C4-2B (cell line): ENCODE measurements at regions not wholly inside any gene's neighbourhood (a gene's known extent, or its start where the extent isn't known, plus 50 kb on each side); places are given as distances from the start of the nearest gene placed in this dataset.

Experiments used
- H3K27ac ChIP-seq: fragments of 450-650 bp; 2 replicates; pipeline ENCODE4 v1.5.1; 2017
- ZFX ChIP-seq: fragments of 450-650 bp; IDR thresholded peaks from 2 replicates; pipeline ENCODE4 v1.6.1; 2017
- TF ChIP-seq, protein P1 (sequence below): fragments of 450-650 bp; conservative IDR thresholded peaks from 2 replicates; pipeline ENCODE4 v1.5.1; 2017; ENCODE audit warnings: mild to moderate bottlenecking

DNA sequence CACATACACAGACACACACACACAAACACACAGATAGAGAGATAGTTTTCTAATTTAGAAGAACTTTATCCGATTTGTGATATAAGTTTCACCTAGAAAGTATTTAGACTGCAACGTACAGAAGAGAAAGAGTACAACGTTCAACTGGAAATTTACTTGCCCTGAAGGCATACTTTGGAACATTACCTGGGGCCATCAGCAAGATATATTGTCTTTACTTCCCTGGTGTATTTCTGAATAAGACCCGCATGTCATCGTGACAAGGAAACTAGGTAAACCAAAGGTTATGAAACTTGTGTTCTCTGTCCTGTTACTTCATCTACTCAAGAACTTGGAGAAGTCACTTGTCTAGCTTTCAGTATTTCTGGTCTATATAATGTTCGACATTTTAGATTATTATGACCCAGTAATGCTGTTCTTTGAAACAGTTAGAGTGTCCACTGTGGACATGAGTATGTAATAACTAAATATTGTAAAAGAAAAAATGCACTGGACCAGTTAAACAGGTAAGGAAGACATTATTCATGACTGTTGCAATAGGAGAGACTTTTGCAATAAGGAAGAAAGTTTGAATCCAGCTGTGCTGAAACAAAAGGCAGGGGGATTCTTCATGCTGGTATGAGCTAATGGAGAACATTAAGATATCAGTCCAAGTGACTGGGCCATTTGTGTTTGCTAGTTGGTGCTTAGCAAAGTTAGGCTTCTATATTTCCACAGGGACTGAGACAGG is 1791.1 kb downstream of the MAT2B start:
- no peak overlapping the region for H3K27ac ChIP-seq
- TF ChIP-seq, protein P1, sequence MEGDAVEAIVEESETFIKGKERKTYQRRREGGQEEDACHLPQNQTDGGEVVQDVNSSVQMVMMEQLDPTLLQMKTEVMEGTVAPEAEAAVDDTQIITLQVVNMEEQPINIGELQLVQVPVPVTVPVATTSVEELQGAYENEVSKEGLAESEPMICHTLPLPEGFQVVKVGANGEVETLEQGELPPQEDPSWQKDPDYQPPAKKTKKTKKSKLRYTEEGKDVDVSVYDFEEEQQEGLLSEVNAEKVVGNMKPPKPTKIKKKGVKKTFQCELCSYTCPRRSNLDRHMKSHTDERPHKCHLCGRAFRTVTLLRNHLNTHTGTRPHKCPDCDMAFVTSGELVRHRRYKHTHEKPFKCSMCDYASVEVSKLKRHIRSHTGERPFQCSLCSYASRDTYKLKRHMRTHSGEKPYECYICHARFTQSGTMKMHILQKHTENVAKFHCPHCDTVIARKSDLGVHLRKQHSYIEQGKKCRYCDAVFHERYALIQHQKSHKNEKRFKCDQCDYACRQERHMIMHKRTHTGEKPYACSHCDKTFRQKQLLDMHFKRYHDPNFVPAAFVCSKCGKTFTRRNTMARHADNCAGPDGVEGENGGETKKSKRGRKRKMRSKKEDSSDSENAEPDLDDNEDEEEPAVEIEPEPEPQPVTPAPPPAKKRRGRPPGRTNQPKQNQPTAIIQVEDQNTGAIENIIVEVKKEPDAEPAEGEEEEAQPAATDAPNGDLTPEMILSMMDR: no peak
- TF ChIP-seq ZFX: no peak

- TF ChIP-seq, protein P1: no peak
- H3K27ac ChIP-seq: no peak overlapping the region
Observed at GRCh38 chr5:165304193-165304827, 1798.9 kb downstream of the MAT2B start.

GRCh38 chr5:165305596-165305995 is 1800.2 kb downstream of the MAT2B start:
- no peak overlapping the region for H3K27ac ChIP-seq
- TF ChIP-seq ZFX: no peak
- TF ChIP-seq, protein P1: no peak

DNA sequence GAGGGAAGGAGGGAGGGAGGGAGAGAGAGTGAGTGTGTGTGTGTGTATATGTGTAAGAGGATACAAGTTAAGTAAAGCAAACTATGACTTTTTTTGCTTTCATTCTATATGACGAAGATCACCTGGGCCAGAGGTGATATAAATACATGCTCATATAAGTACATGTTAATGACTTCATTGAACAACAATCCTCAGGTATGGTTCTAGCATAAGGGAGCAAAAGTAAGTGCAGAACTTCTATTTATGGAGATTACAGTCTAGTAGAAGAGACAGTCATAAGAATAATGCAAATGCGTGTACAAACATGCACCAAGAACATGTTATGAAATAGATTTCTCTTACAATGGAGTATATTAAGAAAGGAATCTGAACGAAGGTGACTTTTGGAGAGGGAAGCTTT is 1804.0 kb downstream of the MAT2B start:
- no peak overlapping the region for H3K27ac ChIP-seq
- TF ChIP-seq, protein P1: no peak
- no peak for TF ChIP-seq ZFX

DNA sequence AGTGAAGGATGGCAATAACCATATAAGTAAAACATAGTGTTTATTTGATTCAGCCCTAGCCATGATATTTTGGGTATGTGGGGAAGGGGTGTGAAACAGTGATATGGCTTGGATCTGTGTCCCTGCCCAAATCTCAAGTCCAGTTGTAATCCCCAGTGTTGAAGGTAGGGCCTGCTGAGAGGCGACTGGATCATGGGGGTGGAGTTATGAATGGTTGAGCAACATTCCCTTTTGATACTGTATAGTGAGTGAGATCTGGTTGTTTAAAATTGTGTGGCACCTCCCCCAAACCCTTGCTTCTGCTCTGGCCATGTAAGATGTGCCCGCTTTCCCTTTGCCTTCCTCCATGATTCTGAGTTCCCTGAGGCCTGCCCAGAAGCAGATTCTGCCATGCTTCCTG is 1804.6 kb downstream of the MAT2B start:
- TF ChIP-seq ZFX: no peak
- TF ChIP-seq, protein P1: no peak
- H3K27ac ChIP-seq: no peak overlapping the region

GRCh38 chr5:165321912-165322311 is 1816.5 kb downstream of the MAT2B start:
- no peak for TF ChIP-seq ZFX
- TF ChIP-seq, protein P1: no peak
- no peak overlapping the region for H3K27ac ChIP-seq

- TF ChIP-seq, protein P1: no peak
- TF ChIP-seq ZFX: no peak
- H3K27ac ChIP-seq: no peak overlapping the region
Observed at GRCh38 chr5:165325221-165325620, 1819.8 kb downstream of the MAT2B start.
